Effector CD4-positive, alpha-beta T cell (primary cell): ENCODE measurements at regions not wholly inside any gene's neighbourhood (a gene's known extent, or its start where the extent isn't known, plus 50 kb on each side); places are given as distances from the start of the nearest gene placed in this dataset.

ENCODE experiments used
- DNase-seq: peaks from one replicate; pipeline ENCODE4 v3.0.0-alpha.2; 2020

- DNase-seq = no peak
These were observed 117.2 kb downstream of the IRS2 start for GRCh38 chr13:109669234-109669612.

- no peak for DNase-seq
These were observed 117.8 kb downstream of the IRS2 start for GRCh38 chr13:109668433-109669233.

GRCh38 chr13:109667807-109668291 lies 118.5 kb downstream of the IRS2 start:
- DNase-seq = no peak

GRCh38 chr13:109667056-109667455 lies 119.3 kb downstream of the IRS2 start:
- DNase-seq = no peak

- no peak for DNase-seq
These were observed 119.7 kb downstream of the IRS2 start for GRCh38 chr13:109666656-109667055.

DNA sequence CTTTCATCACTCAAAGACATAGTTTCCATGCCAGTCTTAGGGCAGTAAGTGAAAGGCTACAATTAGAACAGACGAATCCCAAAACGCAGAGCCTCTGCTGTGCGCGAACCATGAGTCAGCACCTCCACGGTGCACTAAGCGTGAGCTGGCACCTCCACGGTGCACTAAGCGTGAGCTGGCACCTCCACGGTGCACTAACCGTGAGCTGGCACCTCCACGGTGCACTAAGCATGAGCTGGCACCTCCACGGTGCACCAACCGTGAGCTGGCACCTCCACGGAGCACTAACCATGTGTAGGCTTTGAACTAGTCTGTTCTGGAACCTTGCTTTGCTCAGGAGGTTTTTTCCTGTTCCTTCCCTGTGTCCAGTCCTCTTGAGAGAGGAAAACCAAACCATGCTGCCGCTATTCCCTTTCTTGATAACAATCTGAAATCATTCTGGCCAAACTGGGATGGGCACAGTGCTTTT lies 120.6 kb downstream of the IRS2 start:
- no peak for DNase-seq

DNA sequence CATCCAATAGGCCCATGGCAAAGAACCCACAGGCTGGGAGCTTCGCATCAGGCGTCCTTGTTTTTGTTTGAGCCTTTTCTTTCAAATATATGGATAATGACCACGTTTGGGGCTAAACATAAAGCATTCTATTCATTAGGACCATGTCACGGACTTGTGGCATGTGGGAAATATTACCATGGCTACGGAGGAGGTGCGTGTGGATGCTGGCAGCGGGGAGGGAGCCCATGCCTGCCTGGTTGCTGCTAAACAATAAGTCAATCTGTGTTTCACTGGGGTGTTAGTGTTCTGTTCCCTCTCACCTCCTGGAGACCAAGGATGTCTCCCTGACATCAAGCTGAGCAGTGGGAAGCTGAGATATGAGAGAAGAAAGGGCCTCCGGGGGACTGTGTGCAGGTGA lies 121.1 kb downstream of the IRS2 start:
- no peak for DNase-seq

DNA sequence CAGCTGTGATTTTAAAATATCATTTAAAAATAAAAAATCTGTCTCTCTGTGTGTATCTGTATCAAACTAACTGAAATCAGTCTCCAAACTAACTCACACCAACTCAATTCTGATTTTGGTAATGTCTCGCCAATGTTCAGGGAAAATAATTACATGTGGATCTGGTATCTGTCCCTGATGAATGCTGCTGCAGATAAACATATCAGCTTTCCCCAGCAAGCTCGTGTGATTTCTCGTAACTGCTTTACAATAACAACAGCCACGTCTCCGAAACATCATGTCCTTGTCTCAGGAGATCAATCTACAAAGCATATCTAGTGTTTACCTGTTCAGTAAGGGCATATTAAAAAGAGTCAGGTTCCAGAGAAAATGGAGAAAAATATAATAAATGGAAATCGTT lies 129.0 kb downstream of the IRS2 start:
- DNase-seq = no peak

DNA sequence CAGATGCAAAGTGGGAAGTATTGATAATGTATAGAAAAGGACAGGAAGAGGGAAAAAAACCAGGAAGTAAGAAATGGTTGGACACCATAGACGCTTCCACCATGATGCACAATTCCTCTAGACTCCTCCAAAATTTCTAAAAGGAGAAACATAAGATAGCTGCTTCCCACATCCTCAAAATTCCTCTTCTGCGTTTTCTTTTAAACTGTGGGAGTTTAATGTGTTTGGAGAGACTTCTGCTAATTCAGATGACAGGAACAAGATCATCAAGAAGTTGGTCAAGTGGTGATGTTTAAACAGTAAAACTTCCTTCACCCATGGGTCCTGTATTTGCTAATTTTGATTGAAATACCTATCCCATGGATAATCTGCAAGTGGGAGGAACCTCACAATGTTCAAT lies 130.2 kb downstream of the IRS2 start:
- no peak for DNase-seq

- DNase-seq = no peak
These were observed 130.8 kb downstream of the IRS2 start for GRCh38 chr13:109655611-109656010.

- DNase-seq = no peak
These were observed 131.2 kb downstream of the IRS2 start for GRCh38 chr13:109655206-109655600.

- DNase-seq = no peak
These were observed 131.8 kb downstream of the IRS2 start for GRCh38 chr13:109654341-109655205.

- DNase-seq = no peak
These were observed 133.9 kb downstream of the IRS2 start for GRCh38 chr13:109652531-109652930.

DNA sequence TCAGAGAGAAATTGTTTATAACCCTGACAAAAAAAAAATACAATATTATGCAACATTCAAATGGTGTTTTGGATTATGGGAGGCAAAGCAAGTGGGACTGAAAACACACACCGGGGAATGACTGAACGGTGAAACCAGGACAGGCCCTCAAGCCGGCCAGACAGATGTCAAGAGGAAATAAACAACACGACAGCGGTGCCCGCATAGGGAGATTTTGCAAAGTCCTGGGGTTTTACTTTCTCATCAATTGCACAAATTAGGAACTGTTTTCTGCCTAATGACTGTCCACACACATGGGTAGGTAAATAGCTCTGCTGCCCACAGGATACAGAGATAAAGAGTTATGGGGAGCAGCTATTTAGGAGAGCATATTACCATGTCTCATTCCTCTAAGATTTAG lies 134.5 kb downstream of the IRS2 start:
- DNase-seq = no peak

DNA sequence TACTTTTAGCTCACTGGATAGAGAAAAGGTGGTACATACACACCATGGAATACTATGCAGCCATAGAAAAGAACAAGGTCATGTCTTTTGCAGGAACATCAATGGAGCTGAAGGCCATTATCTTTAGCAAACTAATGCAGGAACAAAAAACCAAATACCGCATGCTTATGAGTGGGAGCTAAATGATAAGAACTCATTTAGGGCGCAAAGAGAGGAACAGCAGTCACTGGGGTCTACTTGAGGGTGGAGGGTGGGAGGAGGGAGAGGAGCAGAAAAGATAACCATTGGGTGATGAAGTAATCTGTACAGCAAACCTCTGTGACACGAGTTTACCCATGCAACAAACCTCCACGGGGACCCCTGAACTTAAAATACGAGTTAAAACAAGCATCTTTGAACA lies 135.1 kb downstream of the IRS2 start:
- DNase-seq = no peak

DNA sequence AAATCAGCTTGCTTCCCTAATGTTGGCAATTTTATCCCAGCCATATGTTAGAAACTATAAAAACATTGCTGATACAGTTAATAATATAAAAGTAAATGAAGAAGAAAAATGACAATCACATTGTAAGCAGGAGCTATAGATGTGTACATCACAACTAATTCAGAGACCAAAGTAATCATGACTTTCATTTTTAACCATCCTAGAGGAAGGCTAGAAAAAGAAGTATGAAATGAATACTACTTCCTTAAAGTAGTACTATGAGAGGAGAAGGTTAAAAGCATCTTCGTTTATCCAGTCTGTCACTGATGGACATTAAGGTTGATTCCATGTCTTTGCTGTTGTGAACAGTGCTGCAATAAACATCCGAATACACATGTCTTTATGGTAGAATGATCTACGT lies 135.5 kb downstream of the IRS2 start:
- no peak for DNase-seq

GRCh38 chr13:109649713-109650112 lies 136.7 kb downstream of the IRS2 start:
- DNase-seq = no peak

DNA sequence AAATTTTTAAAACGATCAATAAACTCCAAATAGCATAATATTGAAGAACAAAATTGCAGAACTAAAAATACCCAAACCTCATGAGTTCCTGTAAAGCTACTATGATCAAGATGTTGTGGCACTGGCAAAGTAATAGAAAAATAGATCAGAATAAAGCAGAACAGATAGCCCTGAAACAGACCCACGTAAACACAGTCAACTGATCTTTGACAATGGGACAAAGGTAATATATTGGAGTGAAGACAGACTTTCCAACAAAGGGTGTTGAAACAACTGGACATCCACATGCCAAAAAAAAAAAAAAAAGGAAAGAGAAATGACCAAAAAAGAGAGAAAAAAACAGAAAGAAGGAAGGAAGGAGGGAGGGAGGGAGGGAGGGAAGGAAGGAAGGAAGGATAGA lies 138.7 kb downstream of the IRS2 start:
- no peak for DNase-seq

DNA sequence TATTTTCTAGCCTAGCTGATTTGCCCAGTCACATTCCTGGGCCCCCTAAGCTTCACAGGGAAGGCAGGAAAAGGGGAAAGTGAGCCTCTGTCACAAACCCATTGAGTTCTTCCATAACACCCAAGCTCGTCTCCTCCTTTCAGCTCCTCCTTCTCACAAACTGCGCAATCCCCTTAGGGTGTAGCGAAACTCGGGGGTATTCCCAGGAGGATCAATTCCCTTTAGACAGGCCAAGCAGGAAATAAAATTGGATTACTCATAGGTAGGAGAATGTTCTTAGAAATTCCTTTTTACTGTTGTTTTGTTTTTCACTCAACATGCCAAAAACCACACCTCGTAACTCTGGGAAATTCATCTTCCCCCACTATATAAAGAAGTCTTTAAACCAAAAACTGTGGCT lies 139.3 kb downstream of the IRS2 start:
- no peak for DNase-seq

DNA sequence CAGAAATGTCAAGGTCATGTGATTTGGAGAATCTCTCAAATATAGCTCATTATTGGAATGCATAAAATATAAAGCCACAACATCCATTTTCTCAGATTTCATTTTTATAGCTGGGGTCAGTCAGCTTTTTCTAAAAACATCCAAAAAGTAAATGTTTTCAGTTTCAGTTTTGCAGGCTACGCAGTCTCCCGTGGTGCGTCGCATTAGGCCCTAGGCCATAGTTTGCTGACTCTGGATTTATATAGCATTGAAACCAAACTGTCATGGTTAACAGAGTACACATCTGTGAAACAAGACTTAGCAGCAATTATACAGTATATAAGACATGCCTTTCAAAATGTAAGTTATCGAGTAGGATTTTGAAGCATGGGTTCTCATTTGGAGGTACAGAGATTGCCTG lies 140.0 kb downstream of the IRS2 start:
- no peak for DNase-seq

- DNase-seq = no peak
These were observed 140.6 kb downstream of the IRS2 start for GRCh38 chr13:109645831-109646230.

GRCh38 chr13:109644956-109645355 lies 141.4 kb downstream of the IRS2 start:
- DNase-seq = no peak

- no peak for DNase-seq
These were observed 142.2 kb downstream of the IRS2 start for GRCh38 chr13:109644069-109644750.
